ENCODE measurements at regions not wholly inside any gene's neighbourhood (a gene's known extent, or its start where the extent isn't known, plus 50 kb on each side); places are given as distances from the start of the nearest gene placed in this dataset.
"Not testable (repeated sequence)": the region's sequence is repeated elsewhere in the genome, so short reads cannot be mapped to it uniquely, and the experiment has no call there.

DNA sequence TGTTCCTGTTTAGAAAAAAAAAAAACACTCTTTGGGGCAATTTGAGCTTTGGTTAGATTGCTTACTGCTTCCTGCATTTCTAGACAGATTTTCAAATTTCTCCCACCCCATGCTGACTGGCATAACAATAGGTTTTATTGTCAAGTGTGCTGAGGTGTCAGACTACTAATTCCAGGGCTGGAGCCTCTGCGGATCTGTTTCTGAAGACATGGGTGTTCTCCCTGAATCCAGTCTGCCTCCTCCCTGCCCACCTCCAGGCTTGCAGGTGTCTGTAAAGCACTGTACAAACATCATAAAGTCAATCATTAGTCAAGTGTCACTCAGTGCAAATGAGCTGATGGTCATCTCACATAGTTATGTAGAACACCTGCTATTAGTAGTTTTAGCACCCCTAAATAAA is 292.4 kb downstream of the GATA3 start:
- Histone ChIP-seq H3K27ac (no peak overlapping the region), H3K4me1 (no peaks in the 10 kb centered on the region), H3K9me3 (no peaks in the 10 kb centered on the region), H3K4me3 (no peak overlapping the region), H3K27me3 (peaks cover 0 to 8% (median 6%) of the 10 kb centered on the region in 3 donors), H3K36me3 (no peaks in the 10 kb centered on the region)
- no peak for TF ChIP-seq EP300 (IDR thresholded peaks at IDR 0.05)
- TF ChIP-seq POLR2A (IDR thresholded peaks at IDR 0.05) = no peak
- no peak for TF ChIP-seq POLR2AphosphoS5 (IDR thresholded peaks at IDR 0.05)
- no peak for TF ChIP-seq CTCF (IDR thresholded peaks at IDR 0.05)
- no peak for DNase-seq
- intact Hi-C loops (cut with DNase I) = no loop called here
- WGBS, 2 donors = 27 to 68% methylated on average over 1 of the region's 1 CpG

GRCh38 chr10:8347614-8348013 is 293.1 kb downstream of the GATA3 start:
- H3K36me3 ChIP-seq; DNase-seq; H3K27me3 ChIP-seq; H3K4me1 ChIP-seq; intact Hi-C loops (cut with DNase I); H3K27ac ChIP-seq; H3K4me3 ChIP-seq; H3K9me3 ChIP-seq: not testable (repeated sequence)
- WGBS, 2 donors = 76 to 85% methylated on average over 4 of the region's 4 CpGs

DNA sequence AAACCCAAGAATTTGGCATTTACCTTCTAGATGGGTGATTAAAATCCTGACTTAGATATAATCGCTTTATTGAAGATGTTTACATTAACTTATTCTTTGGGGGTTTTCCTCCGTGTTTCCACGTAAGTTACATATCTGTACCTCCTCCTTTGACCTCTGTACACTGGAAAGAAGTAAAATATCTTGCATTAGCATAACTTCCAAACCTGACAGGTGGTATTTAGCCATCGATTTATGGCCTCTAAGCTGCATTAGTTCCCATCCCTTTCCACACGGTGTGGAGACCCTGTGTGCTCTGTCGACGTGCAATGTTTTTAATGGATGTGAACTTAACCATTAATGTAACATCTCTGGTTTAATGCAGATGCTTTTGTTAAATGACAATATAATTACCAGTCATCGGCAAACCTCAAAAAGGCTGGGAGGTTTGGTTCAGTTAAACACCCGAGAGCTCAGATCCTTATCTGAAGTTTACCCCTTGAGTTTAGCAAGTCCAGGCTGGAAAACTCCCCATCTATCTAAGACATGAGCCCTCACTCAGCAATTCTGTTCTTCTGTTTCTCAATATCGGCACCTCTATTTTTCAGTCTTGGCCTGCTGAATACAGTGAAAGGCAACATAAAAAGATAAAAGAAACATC is 295.2 kb downstream of the GATA3 start:
- TF ChIP-seq EP300 (IDR thresholded peaks at IDR 0.05) (no peak), POLR2AphosphoS5 (IDR thresholded peaks at IDR 0.05) (no peak), POLR2A (IDR thresholded peaks at IDR 0.05) (no peak), CTCF (IDR thresholded peaks at IDR 0.05) (no peak)
- H3K9me3 ChIP-seq = no peaks in the 10 kb centered on the region
- H3K36me3 ChIP-seq = no peaks in the 10 kb centered on the region
- no peak overlapping the region for H3K27ac ChIP-seq
- DNase-seq = no peak
- WGBS, 2 donors = 43 to 58% methylated on average over 10 of the region's 10 CpGs
- H3K4me1 ChIP-seq = no peaks in the 10 kb centered on the region
- intact Hi-C loops (cut with DNase I) = no loop called here
- no peak overlapping the region for H3K4me3 ChIP-seq
- H3K27me3 ChIP-seq = peaks cover 0 to 8% (median 6%) of the 10 kb centered on the region in 3 donors

- no peak overlapping the region for H3K27ac ChIP-seq
- H3K4me1 ChIP-seq = no peaks in the 10 kb centered on the region
- 46 to 60% methylated on average over 5 of the region's 5 CpGs for WGBS, 2 donors
- intact Hi-C loops (cut with DNase I) = no loop called here
- H3K36me3 ChIP-seq = no peaks in the 10 kb centered on the region
- H3K27me3 ChIP-seq = peaks cover 0 to 8% (median 6%) of the 10 kb centered on the region in 3 donors
- TF ChIP-seq EP300 (IDR thresholded peaks at IDR 0.05) (no peak), POLR2A (IDR thresholded peaks at IDR 0.05) (no peak), POLR2AphosphoS5 (IDR thresholded peaks at IDR 0.05) (no peak), CTCF (IDR thresholded peaks at IDR 0.05) (no peak)
- no peaks in the 10 kb centered on the region for H3K9me3 ChIP-seq
- H3K4me3 ChIP-seq = no peak overlapping the region
- no peak for DNase-seq
These were observed 295.9 kb downstream of the GATA3 start for GRCh38 chr10:8350250-8350967.

DNA sequence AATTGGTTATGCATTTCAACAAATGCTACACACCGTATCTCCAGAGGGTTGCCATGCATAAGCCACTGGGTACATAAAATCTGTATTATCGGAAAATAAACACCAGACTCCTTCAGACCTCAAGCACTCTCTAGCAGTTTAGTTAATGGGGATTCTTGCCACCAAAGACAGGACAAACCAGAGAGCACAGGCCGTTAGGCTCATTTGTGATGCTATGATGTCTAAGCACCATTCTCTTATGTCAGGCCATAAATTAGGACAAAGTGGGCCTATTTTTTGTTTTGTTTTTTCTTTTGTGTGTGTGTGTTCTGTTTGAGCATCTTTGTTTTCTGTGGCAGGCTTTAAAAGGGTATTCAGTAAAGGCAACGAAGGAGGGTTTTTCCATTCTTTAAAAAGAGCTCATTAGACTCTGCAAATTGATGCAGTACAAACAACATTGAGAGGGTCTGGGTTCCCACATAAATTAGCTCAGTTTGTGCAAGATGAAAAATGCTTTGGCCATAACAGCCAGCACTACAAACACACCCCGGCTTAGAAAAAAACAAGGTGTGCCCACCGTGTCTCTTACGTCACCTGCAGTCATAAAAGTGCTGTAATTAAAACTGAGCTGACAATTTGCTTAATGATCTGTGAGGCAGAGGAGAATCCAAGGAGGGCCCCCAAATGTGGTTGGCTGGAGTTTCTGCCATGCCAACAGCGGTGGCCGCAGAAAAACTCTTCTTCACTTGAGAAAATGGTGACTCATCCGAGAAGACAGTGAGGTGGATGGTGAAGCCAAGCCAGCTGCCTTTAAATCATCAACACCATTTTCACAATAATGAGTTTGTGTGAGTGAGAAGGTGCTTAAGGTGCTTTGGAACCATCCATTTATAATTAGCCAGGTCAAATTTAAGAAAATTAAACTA is 297.9 kb downstream of the GATA3 start:
- TF ChIP-seq POLR2A (IDR thresholded peaks at IDR 0.05) (no peak), EP300 (IDR thresholded peaks at IDR 0.05) (no peak), POLR2AphosphoS5 (IDR thresholded peaks at IDR 0.05) (no peak), CTCF (IDR thresholded peaks at IDR 0.05) (no peak)
- no peak overlapping the region for H3K27ac ChIP-seq
- WGBS, 2 donors = 63 to 74% methylated on average over 10 of the region's 10 CpGs
- no peak overlapping the region for H3K4me3 ChIP-seq
- no peaks in the 10 kb centered on the region for H3K36me3 ChIP-seq
- no peaks in the 10 kb centered on the region for H3K9me3 ChIP-seq
- DNase-seq = no peak
- intact Hi-C loops (cut with DNase I) = no loop called here
- H3K27me3 ChIP-seq = peaks cover 0 to 8% (median 6%) of the 10 kb centered on the region in 3 donors
- no peaks in the 10 kb centered on the region for H3K4me1 ChIP-seq
